PC-3 (cell line): ENCODE measurements at regions not wholly inside any gene's neighbourhood (a gene's known extent, or its start where the extent isn't known, plus 50 kb on each side); places are given as distances from the start of the nearest gene placed in this dataset.
"Not testable (repeated sequence)": the region's sequence is repeated elsewhere in the genome, so short reads cannot be mapped to it uniquely, and the experiment has no call there.

Experiments used
- ATAC-seq: fragments of 200-7000 bp; cut with Tn5 transposase; 2 replicates; pipeline ENCODE4 v1.9.1; 2020; ENCODE audit warnings: mild to moderate bottlenecking, moderate library complexity
- BruUV-seq: library from RNA; stranded (reverse); fragments of 400-500 nt; replicated peaks from 2 replicates; lab custom pipeline; 2021; lab: Mats Ljungman, UMichigan
- CTCF ChIA-PET: fragments of 300-600 bp; sonication (Branson Sonifier 250); formaldehyde crosslinking; loops from one replicate; lab custom pipeline; 2022; ENCODE audit warnings: antibody characterized with exemption; lab: Charles Lee
- POLR2A ChIA-PET: fragments of 300-600 bp; sonication (Branson Sonifier 250); formaldehyde crosslinking; loops from one replicate; lab custom pipeline; 2022; ENCODE audit warnings: antibody characterized with exemption; ENCODE audit not compliant: unreplicated experiment; lab: Charles Lee
- DNase-seq: peaks from one replicate; pipeline ENCODE4 v3.0.0-alpha.2; 2015
- H2AFZ ChIP-seq: fragments of 300-600 bp; sonication (generic); 2 replicates; pipeline ENCODE4 v1.6.0; 2016; ENCODE audit warnings: antibody characterized with exemption, low read length
- H3F3A ChIP-seq: fragments of 300-600 bp; sonication (generic); one replicate; pipeline ENCODE4 v1.6.0; 2017; ENCODE audit warnings: antibody characterized with exemption, low read length, control low read depth, mild to moderate bottlenecking; ENCODE audit not compliant: unreplicated experiment
- H3K27ac ChIP-seq: fragments of 300-600 bp; sonication (generic); 2 replicates; pipeline ENCODE4 v1.5.1; 2016; ENCODE audit warnings: mild to moderate bottlenecking, low read length
- H3K27me3 ChIP-seq: fragments of 300-600 bp; sonication (generic); 2 replicates; pipeline ENCODE4 v1.6.1; 2016; ENCODE audit warnings: low read length, mixed read lengths
- H3K36me3 ChIP-seq: fragments of 300-600 bp; sonication (generic); 2 replicates; pipeline ENCODE4 v1.6.1; 2016; ENCODE audit warnings: low read depth, mixed run types, low read length, mixed read lengths
- H3K4me1 ChIP-seq: fragments of 300-600 bp; sonication (generic); 2 replicates; pipeline ENCODE4 v1.5.1; 2016; ENCODE audit warnings: low read length; ENCODE audit not compliant: insufficient read depth
- H3K4me2 ChIP-seq: fragments of 300-600 bp; sonication (generic); 2 replicates; pipeline ENCODE4 v1.6.0; 2016; ENCODE audit warnings: low read length
- H3K4me3 ChIP-seq: fragments of 300-600 bp; sonication (generic); 2 replicates; pipeline ENCODE4 v1.5.1; 2016; ENCODE audit warnings: mild to moderate bottlenecking, low read length, mixed read lengths
- H3K79me2 ChIP-seq: fragments of 300-600 bp; sonication (generic); 2 replicates; pipeline ENCODE4 v1.6.1; 2017; ENCODE audit warnings: low read length, mixed read lengths
- H3K9ac ChIP-seq: fragments of 300-600 bp; sonication (generic); 2 replicates; pipeline ENCODE4 v1.6.0; 2016; ENCODE audit warnings: mild to moderate bottlenecking, low read length
- H3K9me2 ChIP-seq: fragments of 300-600 bp; sonication (generic); replicated peaks from 2 replicates; pipeline ENCODE4 v1.6.1; 2016; ENCODE audit warnings: mixed run types, low read length, mixed read lengths
- H3K9me3 ChIP-seq: fragments of 300-600 bp; sonication (generic); 2 replicates; pipeline ENCODE4 v1.6.1; 2016; ENCODE audit warnings: low read length, mixed read lengths
- H4K20me1 ChIP-seq: fragments of 300-600 bp; sonication (generic); 2 replicates; pipeline ENCODE4 v1.6.1; 2016; ENCODE audit warnings: low read length, mixed read lengths
- EZH2 ChIP-seq: fragments of 300-600 bp; sonication (generic); IDR thresholded peaks from one replicate; pipeline ENCODE4 v1.6.1; 2017; ENCODE audit warnings: antibody characterized with exemption, mild to moderate bottlenecking, low read length; ENCODE audit not compliant: unreplicated experiment
- EZH2phosphoT487 ChIP-seq: fragments of 300-600 bp; sonication (generic); IDR thresholded peaks from 2 replicates; pipeline ENCODE4 v1.6.1; 2018; ENCODE audit warnings: mild to moderate bottlenecking, antibody characterized with exemption, low read length, borderline replicate concordance
- intact Hi-C: fragments of 100-400 bp; cut with micrococcal nuclease; formaldehyde crosslinking; loops from 2 replicates; pipeline ENCODE4 v1.9.0; 2023
- TF ChIP-seq, protein P1 (sequence below): fragments of 300-600 bp; sonication (generic); conservative IDR thresholded peaks from 2 replicates; pipeline ENCODE4 v1.5.1; 2017; ENCODE audit warnings: antibody characterized with exemption, low read depth, mild to moderate bottlenecking, low read length

GRCh38 chr10:36412942-36413341, 712.5 kb upstream of the ANKRD30A start:
- Histone ChIP-seq H3K9ac (peak overlapping the region; percentile 10; the same call in 1 of the 2 replicates), H3K27me3 (no peaks in the 10 kb centered on the region), H3K9me2 (no peaks in the 10 kb centered on the region), H3K4me3 (no peak overlapping the region), H3K79me2 (no peaks in the 10 kb centered on the region), H3K36me3 (no peaks in the 10 kb centered on the region; the same call in 1 of the 2 replicates), H3F3A (no peaks in the 10 kb centered on the region), H3K9me3 (peaks cover 9% of the 10 kb centered on the region), H3K27ac (peak overlapping the region; percentile 66), H3K4me1 (peaks cover 15% of the 10 kb centered on the region), H4K20me1 (no peaks in the 10 kb centered on the region), H3K4me2 (peak overlapping the region; percentile 32), H2AFZ (peak overlapping the region; percentile 53)
- BruUV-seq: no TSS peak
- no peak for TF ChIP-seq EZH2phosphoT487
- peak; percentile 97 for ATAC-seq
- peak; percentile 95 for DNase-seq
- intact Hi-C loops: no loop called here
- ChIA-PET POLR2A (interaction anchor here (0.6 kb wide), 1 partner anchor 443 kb away, joined by 3 read pairs; no protein-coding TSS in a partner anchor), CTCF (interaction anchor here (0.6 to 0.7 kb wide), 2 partner anchors 19 to 313 kb away, joined by 3 to 5 read pairs; no protein-coding TSS in a partner anchor)

GRCh38 chr10:36400238-36400637, 725.2 kb upstream of the ANKRD30A start:
- H3K27me3 ChIP-seq, H3K4me2 ChIP-seq, BruUV-seq, H3F3A ChIP-seq, ATAC-seq, H3K36me3 ChIP-seq, H2AFZ ChIP-seq, H3K9me3 ChIP-seq, H3K9me2 ChIP-seq, H3K4me1 ChIP-seq, H3K79me2 ChIP-seq, H4K20me1 ChIP-seq, intact Hi-C loops, POLR2A ChIA-PET, CTCF ChIA-PET, H3K9ac ChIP-seq, DNase-seq, H3K27ac ChIP-seq, H3K4me3 ChIP-seq: not testable (repeated sequence)

GRCh38 chr10:36393801-36394200, 731.6 kb upstream of the ANKRD30A start:
- no TSS peak for BruUV-seq
- H3K4me1 ChIP-seq: peaks cover 13% of the 10 kb centered on the region
- peak; percentile 88 for ATAC-seq
- H3K4me2 ChIP-seq: peak overlapping the region; percentile 10
- H3K79me2 ChIP-seq: no peaks in the 10 kb centered on the region
- DNase-seq: peak; percentile 99
- H3K4me3 ChIP-seq: no peak overlapping the region
- intact Hi-C loops: loop anchor here (1.0 to 5.0 kb wide), 12 partner anchors 49 to 761 kb away; no protein-coding TSS in a partner anchor
- H3K9ac ChIP-seq: no peak overlapping the region
- H3K27me3 ChIP-seq: no peaks in the 10 kb centered on the region
- H3K9me2 ChIP-seq: no peaks in the 10 kb centered on the region
- TF ChIP-seq, protein P1, sequence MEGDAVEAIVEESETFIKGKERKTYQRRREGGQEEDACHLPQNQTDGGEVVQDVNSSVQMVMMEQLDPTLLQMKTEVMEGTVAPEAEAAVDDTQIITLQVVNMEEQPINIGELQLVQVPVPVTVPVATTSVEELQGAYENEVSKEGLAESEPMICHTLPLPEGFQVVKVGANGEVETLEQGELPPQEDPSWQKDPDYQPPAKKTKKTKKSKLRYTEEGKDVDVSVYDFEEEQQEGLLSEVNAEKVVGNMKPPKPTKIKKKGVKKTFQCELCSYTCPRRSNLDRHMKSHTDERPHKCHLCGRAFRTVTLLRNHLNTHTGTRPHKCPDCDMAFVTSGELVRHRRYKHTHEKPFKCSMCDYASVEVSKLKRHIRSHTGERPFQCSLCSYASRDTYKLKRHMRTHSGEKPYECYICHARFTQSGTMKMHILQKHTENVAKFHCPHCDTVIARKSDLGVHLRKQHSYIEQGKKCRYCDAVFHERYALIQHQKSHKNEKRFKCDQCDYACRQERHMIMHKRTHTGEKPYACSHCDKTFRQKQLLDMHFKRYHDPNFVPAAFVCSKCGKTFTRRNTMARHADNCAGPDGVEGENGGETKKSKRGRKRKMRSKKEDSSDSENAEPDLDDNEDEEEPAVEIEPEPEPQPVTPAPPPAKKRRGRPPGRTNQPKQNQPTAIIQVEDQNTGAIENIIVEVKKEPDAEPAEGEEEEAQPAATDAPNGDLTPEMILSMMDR: no peak
- TF ChIP-seq EZH2phosphoT487: no peak
- no peak for TF ChIP-seq EZH2
- no peaks in the 10 kb centered on the region for H3F3A ChIP-seq
- peak overlapping the region; percentile 21 for H3K27ac ChIP-seq
- no peaks in the 10 kb centered on the region for H3K9me3 ChIP-seq
- H2AFZ ChIP-seq: no peak overlapping the region
- CTCF ChIA-PET: interaction anchor here (0.6 to 0.7 kb wide), 3 partner anchors 19 to 386 kb away, joined by 3 to 5 read pairs (median 3); no protein-coding TSS in a partner anchor
- no peaks in the 10 kb centered on the region for H3K36me3 ChIP-seq
- POLR2A ChIA-PET: interaction anchor here (0.6 kb wide), 1 partner anchor 20 kb away, joined by 4 read pairs; no protein-coding TSS in a partner anchor
- no peaks in the 10 kb centered on the region for H4K20me1 ChIP-seq
